ENCODE measurements at regions not wholly inside any gene's neighbourhood (a gene's known extent, or its start where the extent isn't known, plus 50 kb on each side); places are given as distances from the start of the nearest gene placed in this dataset.

GRCh38 chr7:155217634-155218033 lies 80.0 kb upstream of the INSIG1 start:
- DNase-seq: no peak

- DNase-seq: no peak
These were observed 79.2 kb upstream of the INSIG1 start for GRCh38 chr7:155218276-155219153.

DNA sequence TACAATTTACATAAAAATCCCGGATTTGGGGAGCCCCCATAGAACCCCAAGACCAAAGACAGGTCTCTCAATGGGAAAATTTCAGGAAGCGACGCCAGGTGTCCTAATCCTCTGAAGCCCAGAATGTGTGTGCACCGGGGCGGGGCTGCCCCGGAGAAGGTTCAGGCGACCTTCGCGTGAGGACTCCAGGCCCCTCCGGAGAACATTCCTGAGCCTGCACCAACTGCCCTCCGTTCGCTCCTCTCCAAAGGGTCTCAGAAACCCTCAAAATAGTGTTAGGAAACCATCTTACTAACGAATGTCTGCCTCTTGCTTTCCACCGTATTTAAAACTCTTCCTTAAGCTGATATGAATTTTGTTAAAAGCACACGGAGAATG lies 78.5 kb upstream of the INSIG1 start:
- no peak for DNase-seq

DNA sequence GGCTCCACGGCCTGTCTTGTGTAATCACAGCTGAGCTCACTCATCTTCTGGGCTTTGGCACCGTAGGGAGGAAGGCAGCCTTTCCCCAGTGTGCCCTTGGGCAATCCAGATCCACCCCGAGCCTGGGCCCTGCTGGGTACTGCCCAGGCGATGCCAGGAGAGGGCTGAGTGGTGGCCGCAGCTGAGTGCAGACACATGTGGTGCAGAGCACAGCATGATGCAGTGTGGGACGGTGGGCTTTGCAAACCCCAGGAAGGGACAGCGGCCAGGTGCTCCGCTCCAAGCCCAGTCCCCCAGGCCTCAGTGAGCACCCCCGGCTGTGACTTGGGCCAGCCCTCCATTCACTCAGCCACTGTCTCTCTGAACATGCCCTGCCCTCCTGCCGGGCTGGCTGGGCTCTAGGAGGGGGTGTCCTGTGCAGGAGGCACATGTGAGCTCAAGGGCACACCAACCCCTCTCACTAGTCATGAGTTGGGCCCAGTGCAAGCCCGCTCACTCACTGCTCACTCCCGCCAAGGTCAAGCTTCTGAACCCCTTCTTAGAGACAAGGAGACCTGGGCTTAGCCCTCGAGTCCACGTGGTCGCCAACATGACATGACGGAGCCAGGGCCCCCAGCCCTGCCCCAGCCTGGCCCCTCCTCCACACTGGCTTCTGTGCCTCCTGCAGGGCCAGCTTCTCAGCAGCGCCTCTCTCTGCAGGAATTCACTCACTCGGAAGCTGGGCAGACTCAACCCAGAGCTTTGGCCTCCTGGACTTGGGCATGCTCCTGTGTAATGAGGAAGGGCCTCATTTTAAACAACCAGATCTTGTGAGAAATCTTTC lies 77.5 kb upstream of the INSIG1 start:
- DNase-seq: no peak

- DNase-seq: no peak
These were observed 76.8 kb upstream of the INSIG1 start for GRCh38 chr7:155220903-155221302.

DNA sequence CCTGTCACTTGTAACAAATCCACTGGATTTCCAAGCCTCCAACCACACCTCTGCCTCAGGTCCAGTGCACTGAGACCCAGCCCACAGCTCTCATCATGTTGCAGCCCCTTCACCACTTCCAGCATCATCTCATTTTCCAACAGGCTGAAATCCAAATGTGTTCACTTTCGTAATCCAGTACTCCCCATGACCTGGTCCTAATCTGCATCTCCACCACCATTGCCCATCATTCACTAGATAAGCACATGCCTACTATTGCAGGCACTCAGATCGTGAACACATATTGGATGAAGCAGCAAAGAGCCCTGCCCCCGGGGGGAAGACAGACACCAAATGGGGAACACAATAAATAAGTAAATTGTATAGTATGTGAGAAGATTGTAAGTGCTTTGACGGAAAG lies 76.1 kb upstream of the INSIG1 start:
- no peak for DNase-seq

- DNase-seq: no peak
These were observed 75.6 kb upstream of the INSIG1 start for GRCh38 chr7:155222061-155222460.

DNA sequence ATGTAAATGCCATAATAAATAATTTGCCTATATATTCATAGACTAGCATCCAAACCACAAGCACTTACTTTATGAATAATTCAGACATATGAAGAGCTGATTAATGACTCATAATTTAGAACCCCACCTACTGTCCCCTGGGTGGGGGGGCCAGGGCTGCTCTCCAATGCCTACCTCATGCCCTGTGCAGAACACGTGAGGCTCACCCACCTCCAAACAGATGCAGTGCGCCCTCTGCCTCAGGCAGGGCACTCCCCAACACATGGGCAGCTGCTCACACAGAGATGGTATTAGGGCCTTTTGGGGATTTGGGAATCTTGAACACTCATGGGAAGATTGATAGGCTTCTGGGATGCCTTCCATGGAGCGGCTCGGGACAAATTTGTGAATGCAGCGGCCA lies 75.1 kb upstream of the INSIG1 start:
- DNase-seq: no peak

DNA sequence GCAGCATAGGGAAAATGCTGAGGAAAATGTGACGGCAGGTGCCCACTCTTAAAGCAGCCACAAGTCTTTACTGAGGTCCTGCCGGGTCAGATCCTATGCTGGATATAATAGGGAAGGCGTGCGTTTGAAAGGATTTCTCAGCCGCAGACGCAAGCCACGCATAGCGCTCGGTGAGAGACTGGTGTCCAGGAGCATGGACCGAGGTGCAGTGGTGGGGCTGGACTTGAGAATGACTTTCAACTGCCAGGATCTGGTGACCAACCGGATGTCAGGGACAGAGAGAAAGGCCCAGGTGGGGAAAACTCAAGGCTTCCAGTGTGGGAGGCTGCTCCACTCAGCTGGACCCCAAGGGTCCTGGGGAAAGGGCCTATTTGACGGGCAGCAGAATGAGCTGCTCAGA lies 74.7 kb upstream of the INSIG1 start:
- DNase-seq: no peak

GRCh38 chr7:155223503-155223902 lies 74.2 kb upstream of the INSIG1 start:
- DNase-seq: no peak

DNA sequence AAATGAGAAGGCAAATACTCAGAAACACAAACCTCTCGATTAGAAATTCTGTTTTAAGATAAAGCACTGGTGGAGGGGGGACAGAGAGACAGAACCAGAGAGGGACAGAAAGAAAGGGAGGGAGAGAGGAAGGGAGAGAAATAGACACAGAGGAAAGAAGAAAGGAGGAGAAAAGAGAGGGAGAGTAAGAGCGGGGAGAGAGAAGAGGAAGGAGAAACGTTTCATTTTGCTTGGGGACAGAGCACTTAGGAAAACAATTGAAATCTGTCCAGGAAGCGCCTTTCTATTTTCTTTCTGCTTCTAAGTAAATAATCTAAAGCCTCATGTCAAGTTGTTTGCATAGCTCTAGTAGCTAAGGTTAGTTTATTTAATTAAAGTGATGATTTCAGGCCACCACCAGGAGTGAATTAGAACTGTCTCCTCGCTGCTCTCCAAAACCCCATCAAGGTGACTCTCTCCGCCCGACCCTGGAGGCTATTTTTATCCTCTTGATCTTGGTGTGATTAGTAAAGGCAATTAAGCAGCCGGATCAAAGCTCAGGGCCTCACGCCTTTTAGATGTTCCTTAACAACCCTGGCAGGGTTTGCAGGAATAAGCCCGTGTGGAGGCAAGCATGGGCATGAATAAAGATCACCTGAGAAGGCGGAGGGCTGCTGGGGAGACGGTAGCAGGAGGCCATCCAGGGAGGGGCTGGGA lies 73.4 kb upstream of the INSIG1 start:
- DNase-seq: no peak

- no peak for DNase-seq
These were observed 72.6 kb upstream of the INSIG1 start for GRCh38 chr7:155225095-155225494.

GRCh38 chr7:155225516-155225915 lies 72.2 kb upstream of the INSIG1 start:
- no peak for DNase-seq

- DNase-seq: no peak
These were observed 71.2 kb upstream of the INSIG1 start for GRCh38 chr7:155226261-155227003.

DNA sequence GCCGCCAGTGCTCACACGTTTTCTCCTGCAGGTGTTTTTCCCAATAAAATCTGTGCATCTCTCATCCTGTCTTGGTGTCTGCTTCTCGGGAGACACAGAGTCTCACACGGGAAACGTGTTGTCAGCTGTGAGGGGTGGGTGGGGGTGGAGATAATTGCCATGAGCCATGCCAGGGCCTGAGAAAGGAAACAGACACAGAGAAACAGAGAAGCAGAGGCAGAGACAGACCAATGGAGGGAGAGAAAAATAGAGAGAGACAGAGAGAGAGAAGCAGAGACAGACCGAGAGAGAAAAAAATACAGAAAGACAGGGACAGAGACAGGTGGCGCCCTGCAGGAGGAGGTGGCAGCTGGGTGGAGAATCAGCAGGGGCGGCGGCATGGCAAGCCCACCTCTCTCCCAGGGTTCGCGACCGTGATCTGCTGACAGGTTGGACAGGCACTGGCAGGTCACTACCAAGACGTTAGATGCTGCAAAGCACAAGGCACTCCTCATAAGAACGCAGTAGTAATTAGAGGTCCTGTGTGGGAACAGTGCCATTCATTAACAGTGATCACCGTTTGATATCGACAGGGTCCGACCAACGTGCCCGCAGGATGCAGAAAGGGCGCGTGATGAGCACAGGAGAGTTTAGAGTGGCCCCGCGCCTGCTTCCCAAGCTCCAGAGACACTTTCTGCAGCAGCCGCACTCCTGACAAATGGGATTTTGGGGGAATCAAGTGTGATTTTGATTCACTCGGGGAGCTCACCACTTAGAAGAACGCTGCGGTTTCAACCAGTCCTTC lies 70.5 kb upstream of the INSIG1 start:
- no peak for DNase-seq

DNA sequence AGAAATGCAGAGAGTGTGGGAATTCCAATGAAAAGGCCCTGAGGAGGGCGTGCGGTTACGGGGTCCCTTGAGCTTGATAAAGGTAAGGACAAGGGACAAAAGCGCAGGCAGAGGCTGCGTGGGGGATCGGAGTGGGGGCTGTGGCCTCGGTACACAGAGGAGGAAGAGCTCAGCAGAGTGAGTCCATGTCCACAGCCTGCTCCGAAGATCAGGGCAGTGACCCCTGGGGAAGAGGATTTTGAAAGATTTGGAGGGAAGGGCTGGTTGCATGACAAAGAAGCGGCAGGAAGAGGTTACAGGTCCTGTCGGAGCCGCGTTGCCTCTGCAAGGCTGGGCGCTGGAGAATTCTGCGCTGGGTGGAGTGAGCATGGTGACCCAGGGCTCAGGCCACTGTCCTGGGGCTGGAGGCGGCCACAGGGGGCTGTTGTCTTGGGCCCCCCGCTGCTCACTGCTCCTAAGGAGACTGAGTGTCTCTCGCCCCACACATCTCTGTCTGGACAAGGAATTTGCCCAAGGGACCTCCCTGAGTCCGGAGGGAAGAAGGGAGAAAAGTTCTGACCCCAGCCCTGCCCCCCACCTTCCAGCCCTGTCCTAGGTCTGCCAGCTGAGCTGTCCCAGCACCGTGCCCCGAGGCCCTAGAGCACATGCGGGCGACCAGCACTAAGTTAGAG lies 69.8 kb upstream of the INSIG1 start:
- DNase-seq: no peak

- no peak for DNase-seq
These were observed 69.2 kb upstream of the INSIG1 start for GRCh38 chr7:155228459-155228845.

DNA sequence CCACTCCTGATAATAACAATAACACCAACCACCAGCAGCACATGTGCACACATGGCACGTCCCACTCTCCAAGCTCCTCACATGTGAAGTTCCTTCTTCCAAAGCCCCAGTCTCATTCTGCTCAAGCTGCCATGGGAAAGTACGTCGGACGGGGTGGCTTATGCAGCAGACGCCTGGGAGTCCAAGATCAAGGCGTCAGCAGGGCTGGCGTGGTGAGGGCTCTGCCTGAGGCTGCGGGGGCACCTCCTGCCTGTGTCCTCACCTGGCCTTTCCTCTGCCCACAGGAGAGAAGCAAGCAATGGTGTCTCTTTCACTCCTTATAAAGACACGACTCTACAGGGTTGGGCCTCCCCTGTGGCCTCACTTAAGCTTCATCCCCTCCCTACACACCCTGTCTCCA lies 68.8 kb upstream of the INSIG1 start:
- no peak for DNase-seq

DNA sequence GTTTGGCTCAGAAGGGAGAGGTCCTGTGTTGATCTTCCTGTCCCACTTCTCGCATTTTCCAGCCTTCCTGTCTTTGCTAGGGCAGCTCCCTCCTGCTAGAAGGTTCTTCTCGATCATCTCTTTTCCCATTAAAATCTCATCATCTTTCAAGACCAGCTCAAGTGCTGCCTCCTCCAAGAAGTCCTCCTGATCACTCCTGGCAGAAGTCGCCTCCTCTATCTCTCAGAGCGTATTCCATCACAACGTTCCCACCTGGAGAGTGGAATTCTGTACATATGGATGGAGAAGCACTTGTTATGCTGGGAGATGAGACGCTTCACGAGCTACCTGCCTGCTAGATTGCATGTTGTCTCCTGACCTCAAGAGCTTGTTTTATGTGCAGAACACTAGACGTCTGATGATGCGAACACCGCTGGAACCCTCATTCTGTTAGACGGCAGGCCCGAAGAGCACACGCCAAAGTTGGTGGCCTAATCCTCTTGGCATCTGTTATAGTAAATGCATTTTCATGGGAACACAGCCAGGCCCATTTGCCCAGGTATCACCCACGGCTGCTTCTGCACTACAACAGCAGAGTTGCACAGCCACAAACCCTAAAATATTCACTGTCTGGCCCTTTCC lies 68.0 kb upstream of the INSIG1 start:
- no peak for DNase-seq

GRCh38 chr7:155230169-155230593 lies 67.5 kb upstream of the INSIG1 start:
- DNase-seq: no peak

- DNase-seq: no peak
These were observed 66.4 kb upstream of the INSIG1 start for GRCh38 chr7:155231241-155231800.
